Gastrocnemius medialis (tissue), 4 donors: ENCODE measurements at regions not wholly inside any gene's neighbourhood (a gene's known extent, or its start where the extent isn't known, plus 50 kb on each side); places are given as distances from the start of the nearest gene placed in this dataset.

Source experiments
- ATAC-seq, 2 donors: fragments of 150-250 bp; one replicate each; pipeline ENCODE4 v1.9.1; 2016
- DNase-seq, 2 donors: peaks; one replicate each; pipeline ENCODE4 v3.0.0-alpha.2; 2019
- H3K27ac ChIP-seq, 4 donors: fragments of 200-600 bp; sonication (generic); 1 replicate in 1 of 4; 2 replicates in 3 of 4; pipeline ENCODE4 v1.5.1; 2016 to 2018; ENCODE audit warnings: mild to moderate bottlenecking in 2 of 4, moderate library complexity in 1 of 4
- H3K27me3 ChIP-seq, 3 donors: fragments of 200-600 bp; sonication (generic) in 2 of 3; 1 replicate in 1 of 3; 2 replicates in 2 of 3; pipeline versions ENCODE4 v1.5.1 to v1.6.0; 2016 to 2019; ENCODE audit warnings: mild to moderate bottlenecking in 1 of 3, moderate library complexity in 1 of 3
- H3K36me3 ChIP-seq, 2 donors: fragments of 200-600 bp; sonication (generic) in 1 of 2; one replicate each; pipeline ENCODE4 v1.5.1; 2017 to 2018
- H3K4me1 ChIP-seq, 2 donors: fragments of 200-600 bp; sonication (generic) in 1 of 2; one replicate each; pipeline ENCODE4 v1.5.1; 2016 to 2017; ENCODE audit warnings: mild to moderate bottlenecking in 2 of 2
- H3K4me3 ChIP-seq, 4 donors: fragments of 200-600 bp; sonication (generic) in 3 of 4; 1 replicate in 1 of 4; 2 replicates in 3 of 4; pipeline ENCODE4 v1.5.1; 2016 to 2019; ENCODE audit warnings: mild to moderate bottlenecking in 2 of 4
- H3K9me3 ChIP-seq, 3 donors: fragments of 200-600 bp; sonication (generic) in 2 of 3; 1 replicate in 1 of 3; 2 replicates in 2 of 3; pipeline ENCODE4 v1.5.1; 2016 to 2019
- CTCF ChIP-seq, 5 experiments: fragments of 450-650 bp in 3 of 5; fragments of 200-600 bp in 2 of 5; sonication (generic) in 2 of 5; IDR thresholded peaks in 4 of 5; conservative IDR thresholded peaks in 1 of 5; 1 replicate in 4 of 5; 2 replicates in 1 of 5; pipeline ENCODE4 v1.5.1; 2016 to 2019; ENCODE audit warnings: antibody characterized with exemption in 5 of 5, mild to moderate bottlenecking in 3 of 5, moderate library complexity in 3 of 5
- POLR2A ChIP-seq, 2 donors: fragments of 450-650 bp; IDR thresholded peaks; one replicate each; pipeline ENCODE4 v1.6.1; 2017; ENCODE audit warnings: antibody characterized with exemption in 2 of 2, mild to moderate bottlenecking in 2 of 2, moderate library complexity in 2 of 2
- in situ Hi-C, 4 donors: fragments of 200-750 bp; cut with MboI; loops; one replicate each; pipeline versions ENCODE4 v1.15.0 to v1.8.0; 2017; ENCODE audit warnings: low sequenced_read_pairs in 4 of 4
- intact Hi-C: fragments of 100-400 bp; cut with DNase I; formaldehyde crosslinking; loops from one replicate; pipeline ENCODE4 v1.15.1; 2023; ENCODE audit warnings: low total_unique reads

DNA sequence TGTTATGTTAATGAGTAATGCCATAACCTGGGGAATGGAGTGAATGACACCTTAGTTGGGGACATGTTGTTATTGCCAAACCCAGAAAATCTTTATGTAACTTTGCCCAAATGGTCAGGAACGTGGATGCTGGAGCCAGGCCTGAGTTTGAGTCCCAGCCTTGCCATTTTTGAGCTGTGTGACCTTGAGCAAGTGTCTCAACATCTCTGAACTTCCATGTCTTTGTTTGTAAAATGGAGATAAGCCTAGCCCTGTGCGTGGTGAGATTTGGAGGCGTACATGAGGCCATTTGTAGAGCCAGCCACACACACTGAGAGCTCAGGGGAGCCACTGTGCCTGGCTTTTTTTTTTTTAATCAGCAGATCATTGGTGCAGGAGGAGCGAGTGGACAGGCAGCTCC, 247.3 kb downstream of the FOXL1 start:
- Histone ChIP-seq H3K4me1 (no peaks in the 10 kb centered on the region), H3K27me3 (peaks cover 17 to 46% (median 25%) of the 10 kb centered on the region in 3 donors), H3K4me3 (no peak overlapping the region), H3K9me3 (no peaks in the 10 kb centered on the region), H3K27ac (no peak overlapping the region), H3K36me3 (no peaks in the 10 kb centered on the region)
- TF ChIP-seq CTCF (IDR thresholded peaks at IDR 0.05 in 4 of 5, conservative IDR thresholded peaks at IDR 0.05 in 1 of 5) = no peak
- no peak for TF ChIP-seq POLR2A (IDR thresholded peaks at IDR 0.05)
- no peak for ATAC-seq
- intact Hi-C loops (no loop called here), in situ Hi-C loops (no loop called here)
- DNase-seq = no peak

- no peak for DNase-seq
- TF ChIP-seq CTCF (IDR thresholded peaks at IDR 0.05 in 4 of 5, conservative IDR thresholded peaks at IDR 0.05 in 1 of 5) = no peak
- TF ChIP-seq POLR2A (IDR thresholded peaks at IDR 0.05) = no peak
- Histone ChIP-seq H3K27me3 (peaks cover 17 to 39% (median 25%) of the 10 kb centered on the region in 3 donors), H3K9me3 (no peaks in the 10 kb centered on the region), H3K36me3 (no peaks in the 10 kb centered on the region), H3K4me3 (no peak overlapping the region), H3K27ac (no peak overlapping the region), H3K4me1 (no peaks in the 10 kb centered on the region)
- no peak for ATAC-seq
- intact Hi-C loops = no loop called here
- in situ Hi-C loops = no loop called here
Observed at GRCh38 chr16:86826941-86827340, 248.6 kb downstream of the FOXL1 start.

DNA sequence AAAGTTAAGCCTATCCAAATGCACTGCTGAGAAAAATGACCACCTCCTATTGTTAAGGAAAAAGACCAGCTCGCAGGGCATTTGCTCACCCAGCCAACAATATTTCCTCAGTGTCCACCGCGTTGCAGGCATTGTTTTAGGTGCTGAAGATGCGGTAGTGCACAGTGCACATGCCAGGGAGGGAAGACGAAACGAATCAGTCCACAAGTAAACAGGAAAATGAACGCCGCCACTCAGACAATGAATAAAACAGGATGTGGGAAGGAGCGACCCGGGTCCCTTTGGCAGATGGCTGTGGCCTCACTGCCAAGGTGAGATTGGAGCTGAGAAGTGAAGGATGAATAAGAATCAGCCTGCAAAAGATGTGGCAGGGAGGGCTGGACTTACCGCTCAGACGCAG, 249.2 kb downstream of the FOXL1 start:
- DNase-seq (no peak), ATAC-seq (no peak)
- H3K36me3 ChIP-seq = no peaks in the 10 kb centered on the region
- TF ChIP-seq CTCF (IDR thresholded peaks at IDR 0.05 in 4 of 5, conservative IDR thresholded peaks at IDR 0.05 in 1 of 5) = no peak
- no peak for TF ChIP-seq POLR2A (IDR thresholded peaks at IDR 0.05)
- intact Hi-C loops (no loop called here), in situ Hi-C loops (no loop called here)
- no peaks in the 10 kb centered on the region for H3K4me1 ChIP-seq
- H3K4me3 ChIP-seq = no peak overlapping the region
- H3K9me3 ChIP-seq = no peaks in the 10 kb centered on the region
- H3K27me3 ChIP-seq = peaks cover 17 to 34% (median 25%) of the 10 kb centered on the region in 3 donors
- H3K27ac ChIP-seq = no peak overlapping the region

DNA sequence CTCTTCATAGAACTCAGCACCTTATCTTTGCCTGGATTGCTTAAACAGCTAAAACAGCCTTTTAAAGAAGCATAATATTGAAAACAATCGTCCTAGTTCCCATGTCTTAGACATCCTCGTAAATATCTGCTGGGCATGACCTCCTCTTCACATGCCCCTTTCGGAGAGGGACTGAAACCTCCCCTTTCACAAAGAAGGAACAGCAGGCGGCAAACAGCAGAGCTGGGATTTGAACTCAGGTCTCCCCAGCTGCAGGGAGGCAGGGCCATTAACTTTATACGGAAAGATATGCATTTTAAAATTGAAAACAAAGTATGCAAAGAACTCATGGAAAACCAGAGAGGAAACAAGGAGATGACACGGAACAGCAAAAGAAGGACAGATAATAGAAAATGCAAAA, 249.9 kb downstream of the FOXL1 start:
- Histone ChIP-seq H3K4me1 (no peaks in the 10 kb centered on the region), H3K9me3 (no peaks in the 10 kb centered on the region), H3K27me3 (peaks cover 17 to 33% (median 25%) of the 10 kb centered on the region in 3 donors), H3K36me3 (no peaks in the 10 kb centered on the region), H3K4me3 (no peak overlapping the region), H3K27ac (no peak overlapping the region)
- DNase-seq = no peak
- in situ Hi-C loops (no loop called here), intact Hi-C loops (no loop called here)
- TF ChIP-seq CTCF (IDR thresholded peaks at IDR 0.05 in 4 of 5, conservative IDR thresholded peaks at IDR 0.05 in 1 of 5) = no peak
- TF ChIP-seq POLR2A (IDR thresholded peaks at IDR 0.05) = no peak
- no peak for ATAC-seq

GRCh38 chr16:86828653-86829052, 250.3 kb downstream of the FOXL1 start:
- Histone ChIP-seq H3K4me1 (no peaks in the 10 kb centered on the region), H3K9me3 (no peaks in the 10 kb centered on the region), H3K27ac (no peak overlapping the region), H3K27me3 (peaks cover 17 to 33% (median 25%) of the 10 kb centered on the region in 3 donors), H3K4me3 (no peak overlapping the region), H3K36me3 (no peaks in the 10 kb centered on the region)
- no peak for DNase-seq
- in situ Hi-C loops (no loop called here), intact Hi-C loops (no loop called here)
- TF ChIP-seq CTCF (IDR thresholded peaks at IDR 0.05 in 4 of 5, conservative IDR thresholded peaks at IDR 0.05 in 1 of 5) = no peak
- TF ChIP-seq POLR2A (IDR thresholded peaks at IDR 0.05) = no peak
- no peak for ATAC-seq
